IMR-90 (cell line): ENCODE measurements at regions not wholly inside any gene's neighbourhood (a gene's known extent, or its start where the extent isn't known, plus 50 kb on each side); places are given as distances from the start of the nearest gene placed in this dataset.

Experiments
- BHLHE40 ChIP-seq: fragments of 150-350 bp; IDR thresholded peaks from 2 replicates; pipeline ENCODE4 v1.6.1; 2016; ENCODE audit warnings: mild to moderate bottlenecking, low read depth, low read length
- CEBPB ChIP-seq: IDR thresholded peaks from 2 replicates; pipeline ENCODE4 v1.6.1; 2012; ENCODE audit warnings: low read depth, low read length, improper control_type of control experiment
- CTCF ChIP-seq: conservative IDR thresholded peaks from 2 replicates; pipeline ENCODE4 v1.5.1; 2012; ENCODE audit warnings: mild to moderate bottlenecking, low read depth, low read length, improper control_type of control experiment
- ELK1 ChIP-seq: fragments of 150-350 bp; IDR thresholded peaks from 2 replicates; pipeline ENCODE4 v1.6.1; 2016; ENCODE audit warnings: low read depth, mild to moderate bottlenecking, low read length, moderate library complexity, borderline replicate concordance
- MXI1 ChIP-seq: IDR thresholded peaks from 2 replicates; pipeline ENCODE4 v1.6.1; 2012; ENCODE audit warnings: low read depth, mild to moderate bottlenecking, low read length, moderate library complexity, borderline replicate concordance
- NFE2L2 ChIP-seq: fragments of 150-350 bp; IDR thresholded peaks from 2 replicates; pipeline ENCODE4 v1.6.1; 2016; ENCODE audit warnings: low read depth, mild to moderate bottlenecking, low read length
- POLR2A ChIP-seq: IDR thresholded peaks from 2 replicates; pipeline ENCODE4 v1.6.1; 2012; ENCODE audit warnings: mild to moderate bottlenecking, low read depth, low read length
- RAD21 ChIP-seq: IDR thresholded peaks from 2 replicates; pipeline ENCODE4 v1.6.1; 2012; ENCODE audit warnings: low read length, improper control_type of control experiment
- RCOR1 ChIP-seq: IDR thresholded peaks from 2 replicates; pipeline ENCODE4 v1.6.1; 2012; ENCODE audit warnings: mild to moderate bottlenecking, low read length, improper control_type of control experiment; ENCODE audit not compliant: insufficient replicate concordance
- RFX5 ChIP-seq: IDR thresholded peaks from 2 replicates; pipeline ENCODE4 v1.8.0; 2012; ENCODE audit warnings: low read depth, mild to moderate bottlenecking, low read length, moderate library complexity
- SMC3 ChIP-seq: fragments of 150-350 bp; IDR thresholded peaks from 2 replicates; pipeline ENCODE4 v1.6.1; 2016; ENCODE audit warnings: low read depth, mild to moderate bottlenecking, antibody characterized with exemption, low read length, moderate library complexity
- USF2 ChIP-seq: fragments of 150-350 bp; IDR thresholded peaks from 2 replicates; pipeline ENCODE4 v1.6.1; 2017; ENCODE audit warnings: mild to moderate bottlenecking, antibody characterized with exemption, low read length, low read depth

GRCh38 chr2:16774091-16774490 is 108.5 kb upstream of the CYRIA start:
- TF ChIP-seq CTCF, result no peak
- no peak for TF ChIP-seq CEBPB
- no peak for TF ChIP-seq ELK1
- TF ChIP-seq POLR2A, result no peak
- no peak for TF ChIP-seq BHLHE40
- TF ChIP-seq USF2, result no peak
- TF ChIP-seq SMC3, result no peak
- no peak for TF ChIP-seq RAD21
- TF ChIP-seq MXI1, result no peak
- no peak for TF ChIP-seq RCOR1
- no peak for TF ChIP-seq NFE2L2
- no peak for TF ChIP-seq RFX5
